Loucy (cell line): ENCODE measurements at regions not wholly inside any gene's neighbourhood (a gene's known extent, or its start where the extent isn't known, plus 50 kb on each side); places are given as distances from the start of the nearest gene placed in this dataset.

ENCODE experiments used
- H2AFZ ChIP-seq: fragments of 200-600 bp; sonication (generic); 2 replicates; pipeline ENCODE4 v1.6.0; 2016; ENCODE audit warnings: antibody characterized with exemption, mild to moderate bottlenecking, low read length, moderate library complexity
- H3F3A ChIP-seq: fragments of 200-600 bp; 2 replicates; pipeline ENCODE4 v1.6.0; 2016; ENCODE audit warnings: antibody characterized with exemption, low read depth, mild to moderate bottlenecking
- H3K27me3 ChIP-seq: fragments of 200-600 bp; sonication (generic); 2 replicates; pipeline ENCODE4 v1.6.1; 2014; ENCODE audit warnings: low read length, mild to moderate bottlenecking; ENCODE audit not compliant: insufficient read depth, poor library complexity, severe bottlenecking
- H3K36me3 ChIP-seq: fragments of 200-600 bp; sonication (generic); 2 replicates; pipeline ENCODE4 v1.6.1; 2016; ENCODE audit warnings: low read length; ENCODE audit not compliant: insufficient read depth
- H3K4me1 ChIP-seq: fragments of 200-600 bp; sonication (generic); 2 replicates; pipeline ENCODE4 v1.5.1; 2014; ENCODE audit warnings: low read length, mild to moderate bottlenecking; ENCODE audit not compliant: insufficient read depth, poor library complexity, severe bottlenecking
- H3K4me2 ChIP-seq: fragments of 200-600 bp; sonication (generic); 2 replicates; pipeline ENCODE4 v1.6.0; 2014; ENCODE audit warnings: antibody characterized with exemption, low read length, low read depth, mild to moderate bottlenecking; ENCODE audit not compliant: poor library complexity, severe bottlenecking
- H3K4me3 ChIP-seq: fragments of 200-600 bp; sonication (generic); 2 replicates; pipeline ENCODE4 v1.5.1; 2014; ENCODE audit warnings: low read length, mild to moderate bottlenecking, mixed read lengths; ENCODE audit not compliant: poor library complexity, severe bottlenecking
- H3K79me2 ChIP-seq: fragments of 200-600 bp; sonication (generic); 2 replicates; pipeline ENCODE4 v1.6.1; 2014; ENCODE audit warnings: low read length; ENCODE audit not compliant: insufficient read depth
- H3K9ac ChIP-seq: fragments of 200-600 bp; sonication (generic); 2 replicates; pipeline ENCODE4 v1.6.0; 2014; ENCODE audit warnings: mild to moderate bottlenecking, low read depth, low read length, moderate library complexity; ENCODE audit not compliant: poor library complexity, severe bottlenecking
- H3K9me2 ChIP-seq: fragments of 200-600 bp; sonication (generic); replicated peaks from 2 replicates; pipeline ENCODE4 v1.6.1; 2016; ENCODE audit warnings: low read depth, low read length, mixed read lengths
- H3K9me3 ChIP-seq: fragments of 200-600 bp; sonication (generic); 2 replicates; pipeline ENCODE4 v1.6.1; 2014; ENCODE audit warnings: mild to moderate bottlenecking, antibody characterized with exemption, low read length, low read depth; ENCODE audit not compliant: insufficient read depth
- H4K20me1 ChIP-seq: fragments of 200-600 bp; sonication (generic); 2 replicates; pipeline ENCODE4 v1.6.0; 2014; ENCODE audit warnings: antibody characterized with exemption, low read length, mild to moderate bottlenecking; ENCODE audit not compliant: insufficient read depth, poor library complexity, severe bottlenecking
- CTCF ChIP-seq: fragments of 200-600 bp; sonication (generic); conservative IDR thresholded peaks from 2 replicates; pipeline ENCODE4 v1.5.1; 2014; ENCODE audit warnings: mild to moderate bottlenecking, antibody characterized with exemption, low read length
- EZH2phosphoT487 ChIP-seq: fragments of 200-600 bp; IDR thresholded peaks from 2 replicates; pipeline ENCODE4 v1.6.1; 2018; ENCODE audit warnings: antibody characterized with exemption, mild to moderate bottlenecking, moderate library complexity, borderline replicate concordance

GRCh38 chr2:789529-789928 lies 112.3 kb upstream of the TMEM18 start:
- Histone ChIP-seq H3K4me1 (no peaks in the 10 kb centered on the region), H3K9me3 (peaks cover 15% of the 10 kb centered on the region; the same call in 1 of the 2 replicates), H4K20me1 (no peaks in the 10 kb centered on the region), H3K9me2 (no peaks in the 10 kb centered on the region), H3K36me3 (no peaks in the 10 kb centered on the region), H2AFZ (no peak overlapping the region), H3K4me2 (no peak overlapping the region), H3K27me3 (no peaks in the 10 kb centered on the region), H3K4me3 (no peak overlapping the region), H3F3A (no peaks in the 10 kb centered on the region), H3K79me2 (no peaks in the 10 kb centered on the region), H3K9ac (no peak overlapping the region)
- TF ChIP-seq EZH2phosphoT487 (no peak), CTCF (no peak)

GRCh38 chr2:788227-789032 lies 111.2 kb upstream of the TMEM18 start:
- Histone ChIP-seq H4K20me1 (no peaks in the 10 kb centered on the region), H2AFZ (no peak overlapping the region), H3K9ac (no peak overlapping the region), H3K9me2 (no peaks in the 10 kb centered on the region), H3F3A (no peaks in the 10 kb centered on the region), H3K27me3 (no peaks in the 10 kb centered on the region), H3K4me1 (no peaks in the 10 kb centered on the region), H3K9me3 (peaks cover 15% of the 10 kb centered on the region; the same call in 1 of the 2 replicates), H3K79me2 (no peaks in the 10 kb centered on the region), H3K4me3 (no peak overlapping the region), H3K36me3 (no peaks in the 10 kb centered on the region), H3K4me2 (no peak overlapping the region)
- TF ChIP-seq CTCF (no peak), EZH2phosphoT487 (no peak)

GRCh38 chr2:784753-785152 lies 107.5 kb upstream of the TMEM18 start:
- Histone ChIP-seq H3K4me1 (no peaks in the 10 kb centered on the region), H3K79me2 (no peaks in the 10 kb centered on the region), H2AFZ (no peak overlapping the region), H3F3A (no peaks in the 10 kb centered on the region), H3K27me3 (no peaks in the 10 kb centered on the region), H4K20me1 (no peaks in the 10 kb centered on the region), H3K9me3 (peaks cover 7% of the 10 kb centered on the region; the same call in 1 of the 2 replicates), H3K9me2 (no peaks in the 10 kb centered on the region), H3K9ac (no peak overlapping the region), H3K4me3 (no peak overlapping the region), H3K36me3 (no peaks in the 10 kb centered on the region), H3K4me2 (no peak overlapping the region)
- TF ChIP-seq CTCF (no peak), EZH2phosphoT487 (no peak)
